WTC11 (cell line): ENCODE measurements at regions not wholly inside any gene's neighbourhood (a gene's known extent, or its start where the extent isn't known, plus 50 kb on each side); places are given as distances from the start of the nearest gene placed in this dataset.

Experiments
- ATAC-seq: fragments of 200-7000 bp; cut with Tn5 transposase; 2 replicates; pipeline ENCODE4 v1.10.0; 2021; ENCODE audit warnings: mild to moderate bottlenecking, moderate library complexity
- CTCF ChIA-PET: fragments of 300-600 bp; sonication (Branson Sonifier 250); formaldehyde crosslinking; loops from one replicate; lab custom pipeline; 2021; ENCODE audit warnings: antibody characterized with exemption; lab: Charles Lee
- POLR2A ChIA-PET: fragments of 350-600 bp; sonication (Branson Sonifier 250); formaldehyde crosslinking; loops from one replicate; lab custom pipeline; 2021; ENCODE audit warnings: antibody characterized with exemption; lab: Charles Lee
- DNase-seq: peaks from one replicate; pipeline ENCODE4 v3.0.0; 2021; ENCODE audit warnings: low spot score
- H3K27ac Mint-ChIP-seq: 2 replicates; pipeline ENCODE4 v1.8.0; 2021; ENCODE audit warnings: mixed read lengths
- H3K27me3 Mint-ChIP-seq: 2 replicates; pipeline ENCODE4 v1.8.0; 2021; ENCODE audit warnings: low read depth, mild to moderate bottlenecking, moderate library complexity, mixed read lengths
- H3K36me3 Mint-ChIP-seq: 2 replicates; pipeline ENCODE4 v1.8.0; 2021; ENCODE audit warnings: mixed read lengths
- H3K4me1 Mint-ChIP-seq: 2 replicates; pipeline ENCODE4 v1.8.0; 2022; ENCODE audit warnings: mixed read lengths
- H3K4me3 Mint-ChIP-seq: 2 replicates; pipeline ENCODE4 v1.8.0; 2021; ENCODE audit warnings: mild to moderate bottlenecking, moderate library complexity, mixed read lengths
- H3K9me3 Mint-ChIP-seq: 2 replicates; pipeline ENCODE4 v1.8.0; 2021; ENCODE audit warnings: mixed read lengths
- ATF2 ChIP-seq: sonication (generic); formaldehyde crosslinking; IDR thresholded peaks from 2 replicates; pipeline ENCODE4 v1.8.1; 2022; ENCODE audit warnings: low read depth, missing genetic modification reagents, borderline replicate concordance
- ATF6 ChIP-seq: sonication (generic); formaldehyde crosslinking; IDR thresholded peaks from 2 replicates; pipeline ENCODE4 v1.8.1; 2023; ENCODE audit warnings: mild to moderate bottlenecking, missing genetic modification reagents
- GABPB1 ChIP-seq: sonication (generic); formaldehyde crosslinking; IDR thresholded peaks from 2 replicates; pipeline ENCODE4 v1.8.1; 2023; ENCODE audit warnings: mild to moderate bottlenecking, missing genetic modification reagents
- GRHL2 ChIP-seq: fragments of 250-450 bp; sonication (Bioruptor Pico); IDR thresholded peaks from 2 replicates; pipeline ENCODE4 v1.8.0; 2022; ENCODE audit warnings: mild to moderate bottlenecking, moderate library complexity; ENCODE audit not compliant: insufficient replicate concordance, severe bottlenecking
- HMGA2 ChIP-seq: fragments of 250-450 bp; sonication (Bioruptor Pico); IDR thresholded peaks from 2 replicates; pipeline ENCODE4 v1.4.0; 2021; ENCODE audit warnings: mild to moderate bottlenecking, moderate library complexity
- MYBL2 ChIP-seq: sonication (generic); formaldehyde crosslinking; IDR thresholded peaks from 2 replicates; pipeline ENCODE4 v1.8.1; 2023; ENCODE audit warnings: mild to moderate bottlenecking, moderate library complexity, missing genetic modification reagents
- NFATC4 ChIP-seq: fragments of 250-450 bp; sonication (Bioruptor Pico); IDR thresholded peaks from 2 replicates; pipeline ENCODE4 v1.9.0; 2021; ENCODE audit warnings: mild to moderate bottlenecking
- NFE2L1 ChIP-seq: sonication (generic); formaldehyde crosslinking; IDR thresholded peaks from 2 replicates; pipeline ENCODE4 v1.8.1; 2023; ENCODE audit warnings: missing genetic modification reagents
- PRRX2 ChIP-seq: fragments of 250-450 bp; sonication (Bioruptor Pico); IDR thresholded peaks from 2 replicates; pipeline ENCODE4 v1.8.0; 2021; ENCODE audit warnings: mild to moderate bottlenecking
- RELA ChIP-seq: sonication (generic); formaldehyde crosslinking; IDR thresholded peaks from 2 replicates; pipeline ENCODE4 v1.8.1; 2022; ENCODE audit warnings: missing genetic modification reagents, mild to moderate bottlenecking, borderline replicate concordance
- RORB ChIP-seq: fragments of 250-450 bp; sonication (Bioruptor Pico); IDR thresholded peaks from 2 replicates; pipeline ENCODE4 v1.9.0; 2021; ENCODE audit warnings: mild to moderate bottlenecking
- TEAD4 ChIP-seq: sonication (generic); formaldehyde crosslinking; IDR thresholded peaks from 2 replicates; pipeline ENCODE4 v1.8.0; 2022; ENCODE audit warnings: mild to moderate bottlenecking, missing genetic modification reagents
- ZNF219 ChIP-seq: sonication (generic); formaldehyde crosslinking; IDR thresholded peaks from 2 replicates; pipeline ENCODE4 v1.8.0; 2023; ENCODE audit warnings: missing genetic modification reagents, mild to moderate bottlenecking, borderline replicate concordance
- ZNF232 ChIP-seq: sonication (generic); formaldehyde crosslinking; IDR thresholded peaks from 2 replicates; pipeline ENCODE4 v1.8.0; 2022; ENCODE audit warnings: mild to moderate bottlenecking, missing genetic modification reagents
- ZNF423 ChIP-seq: fragments of 250-450 bp; sonication (Bioruptor Pico); IDR thresholded peaks from 2 replicates; pipeline ENCODE4 v2.1.2; 2022; ENCODE audit warnings: mild to moderate bottlenecking, moderate library complexity
- TF ChIP-seq, protein P1 (sequence below): sonication (generic); formaldehyde crosslinking; IDR thresholded peaks from 2 replicates; pipeline ENCODE4 v1.8.0; 2023; ENCODE audit warnings: missing genetic modification reagents, mild to moderate bottlenecking, borderline replicate concordance
- TF ChIP-seq, protein P2 (sequence below): sonication (generic); formaldehyde crosslinking; IDR thresholded peaks from 2 replicates; pipeline ENCODE4 v1.8.0; 2023; ENCODE audit warnings: mild to moderate bottlenecking, missing genetic modification reagents
- TF ChIP-seq, protein P3 (sequence below): sonication (generic); formaldehyde crosslinking; IDR thresholded peaks from 2 replicates; pipeline ENCODE4 v1.8.0; 2022; ENCODE audit warnings: mild to moderate bottlenecking, missing genetic modification reagents
- TF ChIP-seq, protein P4 (sequence below): sonication (generic); formaldehyde crosslinking; IDR thresholded peaks from 2 replicates; pipeline ENCODE4 v1.8.1; 2023; ENCODE audit warnings: mild to moderate bottlenecking, missing genetic modification reagents
- TF ChIP-seq, protein P5 (sequence below): sonication (generic); formaldehyde crosslinking; IDR thresholded peaks from 2 replicates; pipeline ENCODE4 v1.8.0; 2022; ENCODE audit warnings: mild to moderate bottlenecking, missing genetic modification reagents

DNA sequence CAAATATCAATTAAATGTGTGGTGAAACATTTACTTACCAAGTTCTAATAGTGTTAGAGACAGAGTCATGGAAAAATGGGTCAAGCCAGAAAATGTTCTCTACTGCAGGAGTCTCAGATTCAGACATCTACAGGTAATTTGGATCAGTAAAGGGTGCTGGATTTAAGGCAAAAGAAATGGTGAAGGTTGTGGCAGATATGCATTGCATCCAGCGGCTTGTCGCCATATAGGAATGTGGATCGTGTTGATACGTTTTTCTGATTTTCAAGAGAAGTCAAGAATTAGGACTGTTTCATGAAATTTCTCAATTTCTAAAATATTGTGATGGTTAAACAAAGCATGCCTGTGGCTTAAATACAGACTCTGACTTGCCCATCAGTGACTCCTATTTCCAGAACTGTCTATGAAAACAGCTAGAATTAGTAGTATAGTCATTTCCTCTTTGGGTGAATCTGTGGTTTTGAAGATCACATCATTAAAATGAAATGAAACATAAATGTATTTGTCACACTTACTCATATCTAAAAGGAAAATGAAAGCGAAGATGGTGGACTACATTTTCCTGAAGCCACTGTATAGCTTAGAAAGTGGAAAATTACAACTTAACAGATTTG is 110.1 kb upstream of the VEGFC start:
- no peak for DNase-seq
- H3K36me3 Mint-ChIP-seq, result no peaks in the 10 kb centered on the region
- TF ChIP-seq RELA, result no peak
- TF ChIP-seq ZNF232 (CRISPR knock-in tag), result no peak
- TF ChIP-seq GRHL2, result no peak
- no peak for TF ChIP-seq GABPB1 (CRISPR knock-in tag)
- no peak for TF ChIP-seq ATF2
- TF ChIP-seq ZNF423 (CRISPR knock-in tag), result no peak
- TF ChIP-seq, protein P1, sequence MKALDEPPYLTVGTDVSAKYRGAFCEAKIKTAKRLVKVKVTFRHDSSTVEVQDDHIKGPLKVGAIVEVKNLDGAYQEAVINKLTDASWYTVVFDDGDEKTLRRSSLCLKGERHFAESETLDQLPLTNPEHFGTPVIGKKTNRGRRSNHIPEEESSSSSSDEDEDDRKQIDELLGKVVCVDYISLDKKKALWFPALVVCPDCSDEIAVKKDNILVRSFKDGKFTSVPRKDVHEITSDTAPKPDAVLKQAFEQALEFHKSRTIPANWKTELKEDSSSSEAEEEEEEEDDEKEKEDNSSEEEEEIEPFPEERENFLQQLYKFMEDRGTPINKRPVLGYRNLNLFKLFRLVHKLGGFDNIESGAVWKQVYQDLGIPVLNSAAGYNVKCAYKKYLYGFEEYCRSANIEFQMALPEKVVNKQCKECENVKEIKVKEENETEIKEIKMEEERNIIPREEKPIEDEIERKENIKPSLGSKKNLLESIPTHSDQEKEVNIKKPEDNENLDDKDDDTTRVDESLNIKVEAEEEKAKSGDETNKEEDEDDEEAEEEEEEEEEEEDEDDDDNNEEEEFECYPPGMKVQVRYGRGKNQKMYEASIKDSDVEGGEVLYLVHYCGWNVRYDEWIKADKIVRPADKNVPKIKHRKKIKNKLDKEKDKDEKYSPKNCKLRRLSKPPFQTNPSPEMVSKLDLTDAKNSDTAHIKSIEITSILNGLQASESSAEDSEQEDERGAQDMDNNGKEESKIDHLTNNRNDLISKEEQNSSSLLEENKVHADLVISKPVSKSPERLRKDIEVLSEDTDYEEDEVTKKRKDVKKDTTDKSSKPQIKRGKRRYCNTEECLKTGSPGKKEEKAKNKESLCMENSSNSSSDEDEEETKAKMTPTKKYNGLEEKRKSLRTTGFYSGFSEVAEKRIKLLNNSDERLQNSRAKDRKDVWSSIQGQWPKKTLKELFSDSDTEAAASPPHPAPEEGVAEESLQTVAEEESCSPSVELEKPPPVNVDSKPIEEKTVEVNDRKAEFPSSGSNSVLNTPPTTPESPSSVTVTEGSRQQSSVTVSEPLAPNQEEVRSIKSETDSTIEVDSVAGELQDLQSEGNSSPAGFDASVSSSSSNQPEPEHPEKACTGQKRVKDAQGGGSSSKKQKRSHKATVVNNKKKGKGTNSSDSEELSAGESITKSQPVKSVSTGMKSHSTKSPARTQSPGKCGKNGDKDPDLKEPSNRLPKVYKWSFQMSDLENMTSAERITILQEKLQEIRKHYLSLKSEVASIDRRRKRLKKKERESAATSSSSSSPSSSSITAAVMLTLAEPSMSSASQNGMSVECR (CRISPR knock-in tag), result no peak
- TF ChIP-seq, protein P2, sequence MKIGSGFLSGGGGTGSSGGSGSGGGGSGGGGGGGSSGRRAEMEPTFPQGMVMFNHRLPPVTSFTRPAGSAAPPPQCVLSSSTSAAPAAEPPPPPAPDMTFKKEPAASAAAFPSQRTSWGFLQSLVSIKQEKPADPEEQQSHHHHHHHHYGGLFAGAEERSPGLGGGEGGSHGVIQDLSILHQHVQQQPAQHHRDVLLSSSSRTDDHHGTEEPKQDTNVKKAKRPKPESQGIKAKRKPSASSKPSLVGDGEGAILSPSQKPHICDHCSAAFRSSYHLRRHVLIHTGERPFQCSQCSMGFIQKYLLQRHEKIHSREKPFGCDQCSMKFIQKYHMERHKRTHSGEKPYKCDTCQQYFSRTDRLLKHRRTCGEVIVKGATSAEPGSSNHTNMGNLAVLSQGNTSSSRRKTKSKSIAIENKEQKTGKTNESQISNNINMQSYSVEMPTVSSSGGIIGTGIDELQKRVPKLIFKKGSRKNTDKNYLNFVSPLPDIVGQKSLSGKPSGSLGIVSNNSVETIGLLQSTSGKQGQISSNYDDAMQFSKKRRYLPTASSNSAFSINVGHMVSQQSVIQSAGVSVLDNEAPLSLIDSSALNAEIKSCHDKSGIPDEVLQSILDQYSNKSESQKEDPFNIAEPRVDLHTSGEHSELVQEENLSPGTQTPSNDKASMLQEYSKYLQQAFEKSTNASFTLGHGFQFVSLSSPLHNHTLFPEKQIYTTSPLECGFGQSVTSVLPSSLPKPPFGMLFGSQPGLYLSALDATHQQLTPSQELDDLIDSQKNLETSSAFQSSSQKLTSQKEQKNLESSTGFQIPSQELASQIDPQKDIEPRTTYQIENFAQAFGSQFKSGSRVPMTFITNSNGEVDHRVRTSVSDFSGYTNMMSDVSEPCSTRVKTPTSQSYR, result no peak
- TF ChIP-seq ZNF219, result no peak
- TF ChIP-seq, protein P3, sequence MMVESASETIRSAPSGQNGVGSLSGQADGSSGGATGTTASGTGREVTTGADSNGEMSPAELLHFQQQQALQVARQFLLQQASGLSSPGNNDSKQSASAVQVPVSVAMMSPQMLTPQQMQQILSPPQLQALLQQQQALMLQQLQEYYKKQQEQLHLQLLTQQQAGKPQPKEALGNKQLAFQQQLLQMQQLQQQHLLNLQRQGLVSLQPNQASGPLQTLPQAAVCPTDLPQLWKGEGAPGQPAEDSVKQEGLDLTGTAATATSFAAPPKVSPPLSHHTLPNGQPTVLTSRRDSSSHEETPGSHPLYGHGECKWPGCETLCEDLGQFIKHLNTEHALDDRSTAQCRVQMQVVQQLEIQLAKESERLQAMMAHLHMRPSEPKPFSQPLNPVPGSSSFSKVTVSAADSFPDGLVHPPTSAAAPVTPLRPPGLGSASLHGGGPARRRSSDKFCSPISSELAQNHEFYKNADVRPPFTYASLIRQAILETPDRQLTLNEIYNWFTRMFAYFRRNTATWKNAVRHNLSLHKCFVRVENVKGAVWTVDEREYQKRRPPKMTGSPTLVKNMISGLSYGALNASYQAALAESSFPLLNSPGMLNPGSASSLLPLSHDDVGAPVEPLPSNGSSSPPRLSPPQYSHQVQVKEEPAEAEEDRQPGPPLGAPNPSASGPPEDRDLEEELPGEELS, result no peak
- TF ChIP-seq TEAD4 (CRISPR knock-in tag), result no peak
- TF ChIP-seq NFATC4, result no peak
- TF ChIP-seq PRRX2 (CRISPR knock-in tag), result no peak
- no peak for TF ChIP-seq ATF6 (CRISPR knock-in tag)
- no peak for TF ChIP-seq NFE2L1 (CRISPR knock-in tag)
- TF ChIP-seq, protein P4, sequence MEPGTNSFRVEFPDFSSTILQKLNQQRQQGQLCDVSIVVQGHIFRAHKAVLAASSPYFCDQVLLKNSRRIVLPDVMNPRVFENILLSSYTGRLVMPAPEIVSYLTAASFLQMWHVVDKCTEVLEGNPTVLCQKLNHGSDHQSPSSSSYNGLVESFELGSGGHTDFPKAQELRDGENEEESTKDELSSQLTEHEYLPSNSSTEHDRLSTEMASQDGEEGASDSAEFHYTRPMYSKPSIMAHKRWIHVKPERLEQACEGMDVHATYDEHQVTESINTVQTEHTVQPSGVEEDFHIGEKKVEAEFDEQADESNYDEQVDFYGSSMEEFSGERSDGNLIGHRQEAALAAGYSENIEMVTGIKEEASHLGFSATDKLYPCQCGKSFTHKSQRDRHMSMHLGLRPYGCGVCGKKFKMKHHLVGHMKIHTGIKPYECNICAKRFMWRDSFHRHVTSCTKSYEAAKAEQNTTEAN, result no peak
- no peak for TF ChIP-seq RORB
- no peak for TF ChIP-seq MYBL2 (CRISPR knock-in tag)
- TF ChIP-seq HMGA2 (CRISPR knock-in tag), result no peak
- TF ChIP-seq, protein P5, sequence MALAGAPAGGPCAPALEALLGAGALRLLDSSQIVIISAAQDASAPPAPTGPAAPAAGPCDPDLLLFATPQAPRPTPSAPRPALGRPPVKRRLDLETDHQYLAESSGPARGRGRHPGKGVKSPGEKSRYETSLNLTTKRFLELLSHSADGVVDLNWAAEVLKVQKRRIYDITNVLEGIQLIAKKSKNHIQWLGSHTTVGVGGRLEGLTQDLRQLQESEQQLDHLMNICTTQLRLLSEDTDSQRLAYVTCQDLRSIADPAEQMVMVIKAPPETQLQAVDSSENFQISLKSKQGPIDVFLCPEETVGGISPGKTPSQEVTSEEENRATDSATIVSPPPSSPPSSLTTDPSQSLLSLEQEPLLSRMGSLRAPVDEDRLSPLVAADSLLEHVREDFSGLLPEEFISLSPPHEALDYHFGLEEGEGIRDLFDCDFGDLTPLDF, result no peak
- TF ChIP-seq, all 79 proteins: peak for 0
- no peaks in the 10 kb centered on the region for H3K27me3 Mint-ChIP-seq
- POLR2A ChIA-PET, result no interaction called here
- CTCF ChIA-PET, result no interaction called here
- no peak for ATAC-seq
- H3K4me1 Mint-ChIP-seq, result no peaks in the 10 kb centered on the region
- H3K9me3 Mint-ChIP-seq, result no peaks in the 10 kb centered on the region
- no peak overlapping the region for H3K27ac Mint-ChIP-seq
- no peak overlapping the region for H3K4me3 Mint-ChIP-seq
